DMS79 treated with DMSO at 0.1 percent for 48 hours (cell line): ENCODE measurements at regions not wholly inside any gene's neighbourhood (a gene's known extent, or its start where the extent isn't known, plus 50 kb on each side); places are given as distances from the start of the nearest gene placed in this dataset.
"Not testable (repeated sequence)": the region's sequence is repeated elsewhere in the genome, so short reads cannot be mapped to it uniquely, and the experiment has no call there.

Source experiments
- DNase-seq: peaks from one replicate; lab custom pipeline; 2025; lab: John Stamatoyannopoulos, UW

- DNase-seq = no peak
Observed at GRCh38 chr11:36783808-36784207, 185.8 kb upstream of the RAG2 start.

GRCh38 chr11:36779791-36780190, 181.8 kb upstream of the RAG2 start:
- no peak for DNase-seq

- DNase-seq = no peak
Observed at GRCh38 chr11:36777311-36777710, 179.3 kb upstream of the RAG2 start.

- no peak for DNase-seq
Observed at GRCh38 chr11:36775756-36776155, 177.7 kb upstream of the RAG2 start.

- no peak for DNase-seq
Observed at GRCh38 chr11:36775130-36775529, 177.1 kb upstream of the RAG2 start.

- DNase-seq = no peak
Observed at GRCh38 chr11:36774603-36775002, 176.6 kb upstream of the RAG2 start.

- no peak for DNase-seq
Observed at GRCh38 chr11:36763187-36763586, 165.2 kb upstream of the RAG2 start.

- DNase-seq = no peak
Observed at GRCh38 chr11:36757075-36757474, 159.0 kb upstream of the RAG2 start.

GRCh38 chr11:36753960-36754359, 155.9 kb upstream of the RAG2 start:
- no peak for DNase-seq

GRCh38 chr11:36751996-36752395, 154.0 kb upstream of the RAG2 start:
- DNase-seq = no peak

GRCh38 chr11:36751335-36751781, 153.3 kb upstream of the RAG2 start:
- DNase-seq = no peak

GRCh38 chr11:36750349-36750748, 152.3 kb upstream of the RAG2 start:
- no peak for DNase-seq

- DNase-seq = no peak
Observed at GRCh38 chr11:36748836-36749235, 150.8 kb upstream of the RAG2 start.

GRCh38 chr11:36746886-36747710, 149.1 kb upstream of the RAG2 start:
- peak; percentile 64 for DNase-seq

- no peak for DNase-seq
Observed at GRCh38 chr11:36744375-36745168, 146.5 kb upstream of the RAG2 start.

GRCh38 chr11:36743039-36743438, 145.0 kb upstream of the RAG2 start:
- no peak for DNase-seq

- no peak for DNase-seq
Observed at GRCh38 chr11:36741515-36741914, 143.5 kb upstream of the RAG2 start.

- no peak for DNase-seq
Observed at GRCh38 chr11:36738292-36738861, 140.3 kb upstream of the RAG2 start.

GRCh38 chr11:36736103-36736502, 138.1 kb upstream of the RAG2 start:
- no peak for DNase-seq

GRCh38 chr11:36733721-36734120, 135.7 kb upstream of the RAG2 start:
- not testable (repeated sequence) for DNase-seq

GRCh38 chr11:36730761-36731160, 132.7 kb upstream of the RAG2 start:
- DNase-seq = no peak

GRCh38 chr11:36729825-36730224, 131.8 kb upstream of the RAG2 start:
- DNase-seq = no peak

- no peak for DNase-seq
Observed at GRCh38 chr11:36726420-36726819, 128.4 kb upstream of the RAG2 start.
